ENCODE measurements at regions not wholly inside any gene's neighbourhood (a gene's known extent, or its start where the extent isn't known, plus 50 kb on each side); places are given as distances from the start of the nearest gene placed in this dataset.

DNA sequence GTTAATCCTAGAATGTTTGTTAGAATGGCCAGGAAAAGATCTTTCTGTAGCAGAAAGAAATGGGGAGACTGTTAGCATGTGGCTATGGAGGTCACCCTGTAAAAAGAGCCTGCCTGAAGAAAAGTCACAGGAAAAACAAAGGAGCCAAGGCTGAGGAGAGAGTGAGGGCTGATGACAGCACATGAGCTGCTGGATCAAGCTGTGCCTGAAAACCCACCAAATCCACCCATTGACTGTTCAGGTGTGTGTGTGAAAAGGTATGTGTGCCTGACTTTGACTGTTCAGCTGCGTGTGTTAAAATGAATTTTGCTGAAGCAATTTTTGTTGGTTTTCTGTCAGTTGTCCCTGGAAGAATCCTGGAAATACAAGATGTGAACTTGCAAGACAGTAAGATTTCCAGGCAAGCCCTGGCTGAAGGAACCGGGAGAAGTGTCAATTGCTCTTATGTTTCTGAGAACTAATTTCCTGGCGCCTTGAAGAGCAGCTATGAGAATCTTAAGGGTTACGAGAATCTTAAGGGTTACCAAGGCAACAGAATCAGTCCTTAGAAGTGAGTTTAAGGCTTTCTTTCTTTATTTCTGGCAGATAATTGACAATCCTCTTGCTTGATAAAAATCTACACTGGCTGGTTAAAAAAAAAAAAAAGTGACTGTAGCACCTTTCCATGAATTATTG, 73.0 kb upstream of the LGALSL start:
- Histone ChIP-seq H3K27me3 (ENCODE audit: control insufficient read depth, insufficient read depth, low read length) (peaks cover 5% of the 10 kb centered on the region), H3K36me3 (ENCODE audit: control insufficient read depth, insufficient read depth, low read length) (no peaks in the 10 kb centered on the region), H3K4me3 (ENCODE audit: low read depth, low read length) (no peak overlapping the region)
- no peak for DNase-seq (ENCODE audit: low read depth)
- POLR2A ChIA-PET = no interaction called here
- CTCF ChIA-PET = no interaction called here
- TF ChIP-seq, protein P1, sequence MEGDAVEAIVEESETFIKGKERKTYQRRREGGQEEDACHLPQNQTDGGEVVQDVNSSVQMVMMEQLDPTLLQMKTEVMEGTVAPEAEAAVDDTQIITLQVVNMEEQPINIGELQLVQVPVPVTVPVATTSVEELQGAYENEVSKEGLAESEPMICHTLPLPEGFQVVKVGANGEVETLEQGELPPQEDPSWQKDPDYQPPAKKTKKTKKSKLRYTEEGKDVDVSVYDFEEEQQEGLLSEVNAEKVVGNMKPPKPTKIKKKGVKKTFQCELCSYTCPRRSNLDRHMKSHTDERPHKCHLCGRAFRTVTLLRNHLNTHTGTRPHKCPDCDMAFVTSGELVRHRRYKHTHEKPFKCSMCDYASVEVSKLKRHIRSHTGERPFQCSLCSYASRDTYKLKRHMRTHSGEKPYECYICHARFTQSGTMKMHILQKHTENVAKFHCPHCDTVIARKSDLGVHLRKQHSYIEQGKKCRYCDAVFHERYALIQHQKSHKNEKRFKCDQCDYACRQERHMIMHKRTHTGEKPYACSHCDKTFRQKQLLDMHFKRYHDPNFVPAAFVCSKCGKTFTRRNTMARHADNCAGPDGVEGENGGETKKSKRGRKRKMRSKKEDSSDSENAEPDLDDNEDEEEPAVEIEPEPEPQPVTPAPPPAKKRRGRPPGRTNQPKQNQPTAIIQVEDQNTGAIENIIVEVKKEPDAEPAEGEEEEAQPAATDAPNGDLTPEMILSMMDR (IDR thresholded peaks at IDR 0.05; ENCODE audit: insufficient read depth, low read depth, low read length) = no peak

DNA sequence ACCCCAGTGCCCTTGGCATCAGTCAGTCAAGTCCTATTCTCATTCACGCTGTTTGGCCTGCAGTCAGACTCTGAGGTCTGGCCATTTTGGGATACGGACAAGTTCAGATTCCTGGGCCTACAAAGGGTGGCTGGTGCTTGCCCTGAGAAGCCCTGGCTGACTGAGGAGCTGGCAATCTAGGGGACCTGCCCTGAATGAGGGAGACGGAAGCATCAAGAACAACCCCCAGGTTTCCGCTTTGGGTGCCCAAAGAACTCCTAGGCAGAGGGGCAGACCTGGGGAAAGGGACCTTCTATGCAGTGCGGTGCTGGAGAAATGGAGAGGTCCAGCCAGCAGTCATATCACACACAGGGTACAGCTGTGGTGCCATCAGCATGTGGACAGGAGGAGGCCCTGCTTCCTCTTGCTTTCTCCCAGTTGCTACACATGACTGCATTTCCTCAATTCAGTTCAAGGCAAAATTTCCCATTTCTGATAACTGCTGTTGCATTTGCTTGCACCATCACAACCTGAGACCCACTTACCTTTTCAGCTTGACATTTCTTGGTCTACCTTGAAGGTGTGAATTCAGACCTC, 70.9 kb upstream of the LGALSL start:
- no peak overlapping the region for H3K4me3 ChIP-seq (ENCODE audit: low read depth, low read length)
- POLR2A ChIA-PET = no interaction called here
- CTCF ChIA-PET = interaction anchor here (0.6 kb wide), 1 partner anchor 20 kb away, joined by 3 read pairs; no protein-coding TSS in a partner anchor
- TF ChIP-seq, protein P1 (IDR thresholded peaks at IDR 0.05; ENCODE audit: insufficient read depth, low read depth, low read length) = no peak
- peaks cover 7% of the 10 kb centered on the region for H3K27me3 ChIP-seq (ENCODE audit: control insufficient read depth, insufficient read depth, low read length)
- no peaks in the 10 kb centered on the region for H3K36me3 ChIP-seq (ENCODE audit: control insufficient read depth, insufficient read depth, low read length)
- DNase-seq (ENCODE audit: low read depth) = no peak

DNA sequence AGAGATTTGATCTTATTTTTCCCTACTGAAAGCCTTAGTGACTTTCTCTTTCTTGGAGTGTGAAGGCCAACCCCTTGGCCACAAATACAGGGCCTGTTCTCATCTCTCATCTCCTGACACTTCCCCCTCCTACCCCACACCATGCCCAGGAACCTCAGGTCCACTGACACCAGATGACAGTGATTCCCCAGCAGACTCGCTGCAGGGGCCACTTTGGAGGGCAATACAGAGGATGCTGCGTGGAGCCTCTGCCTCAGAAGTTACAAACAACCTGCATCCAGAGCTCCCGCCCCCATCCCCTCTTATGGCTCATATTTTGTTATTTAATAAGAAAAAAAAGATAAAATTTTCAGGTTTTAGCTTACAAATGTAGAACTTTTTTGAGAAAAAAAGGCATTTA, 70.1 kb upstream of the LGALSL start:
- Histone ChIP-seq H3K36me3 (ENCODE audit: control insufficient read depth, insufficient read depth, low read length) (no peaks in the 10 kb centered on the region), H3K27me3 (ENCODE audit: control insufficient read depth, insufficient read depth, low read length) (peaks cover 9% of the 10 kb centered on the region), H3K4me3 (ENCODE audit: low read depth, low read length) (no peak overlapping the region)
- DNase-seq (ENCODE audit: low read depth) = no peak
- ChIA-PET POLR2A (no interaction called here), CTCF (no interaction called here)
- TF ChIP-seq, protein P1 (IDR thresholded peaks at IDR 0.05; ENCODE audit: insufficient read depth, low read depth, low read length) = no peak

DNA sequence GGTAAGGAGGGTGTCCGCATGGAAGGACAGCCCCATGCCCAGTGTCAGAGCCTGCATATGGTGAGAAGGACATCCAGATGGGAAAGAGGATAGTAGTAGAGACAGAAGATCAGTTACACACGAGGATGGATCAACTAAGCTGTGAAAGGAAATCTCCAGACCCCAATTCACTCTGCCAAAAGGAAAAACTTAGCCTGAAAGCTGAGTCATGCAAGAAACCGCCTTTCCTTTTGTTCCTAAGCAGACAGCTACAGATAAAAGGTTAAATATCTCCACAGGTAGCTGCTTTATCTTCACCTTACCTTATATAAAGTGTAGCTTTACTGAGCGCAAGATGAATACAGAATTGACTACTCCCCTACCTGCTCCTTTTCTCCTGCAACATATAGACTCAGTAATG, 67.3 kb upstream of the LGALSL start:
- CTCF ChIA-PET = no interaction called here
- TF ChIP-seq, protein P1 (IDR thresholded peaks at IDR 0.05; ENCODE audit: insufficient read depth, low read depth, low read length) = no peak
- POLR2A ChIA-PET = no interaction called here
- Histone ChIP-seq H3K4me3 (ENCODE audit: low read depth, low read length) (no peak overlapping the region), H3K27me3 (ENCODE audit: control insufficient read depth, insufficient read depth, low read length) (peaks cover 6% of the 10 kb centered on the region; the same call in 1 of the 2 replicates), H3K36me3 (ENCODE audit: control insufficient read depth, insufficient read depth, low read length) (no peaks in the 10 kb centered on the region)
- no peak for DNase-seq (ENCODE audit: low read depth)

DNA sequence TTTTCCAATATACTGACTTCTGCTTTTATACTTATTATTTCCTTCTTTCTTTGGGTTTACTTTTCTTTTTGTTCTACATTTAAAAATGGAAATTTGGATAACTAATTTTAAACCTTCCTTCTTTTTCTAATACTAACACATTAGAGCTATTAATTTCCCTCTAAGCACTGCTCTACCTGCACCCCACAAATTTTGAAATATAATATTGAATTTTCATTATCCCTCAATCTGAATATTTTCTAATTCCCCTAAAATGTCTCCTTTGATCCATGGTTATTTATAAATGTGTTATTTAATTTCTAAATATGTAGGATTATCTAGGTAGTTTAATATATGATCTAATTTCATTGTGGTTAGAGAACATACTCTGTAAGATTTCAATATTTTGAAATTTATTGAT, 63.4 kb upstream of the LGALSL start:
- Histone ChIP-seq H3K36me3 (ENCODE audit: control insufficient read depth, insufficient read depth, low read length) (no peaks in the 10 kb centered on the region), H3K4me3 (ENCODE audit: low read depth, low read length) (no peak overlapping the region), H3K27me3 (ENCODE audit: control insufficient read depth, insufficient read depth, low read length) (peaks cover 9% of the 10 kb centered on the region; the same call in 1 of the 2 replicates)
- ChIA-PET POLR2A (no interaction called here), CTCF (no interaction called here)
- TF ChIP-seq, protein P1 (IDR thresholded peaks at IDR 0.05; ENCODE audit: insufficient read depth, low read depth, low read length) = no peak
- DNase-seq (ENCODE audit: low read depth) = no peak
